ENCODE measurements at regions not wholly inside any gene's neighbourhood (a gene's known extent, or its start where the extent isn't known, plus 50 kb on each side); places are given as distances from the start of the nearest gene placed in this dataset.

DNA sequence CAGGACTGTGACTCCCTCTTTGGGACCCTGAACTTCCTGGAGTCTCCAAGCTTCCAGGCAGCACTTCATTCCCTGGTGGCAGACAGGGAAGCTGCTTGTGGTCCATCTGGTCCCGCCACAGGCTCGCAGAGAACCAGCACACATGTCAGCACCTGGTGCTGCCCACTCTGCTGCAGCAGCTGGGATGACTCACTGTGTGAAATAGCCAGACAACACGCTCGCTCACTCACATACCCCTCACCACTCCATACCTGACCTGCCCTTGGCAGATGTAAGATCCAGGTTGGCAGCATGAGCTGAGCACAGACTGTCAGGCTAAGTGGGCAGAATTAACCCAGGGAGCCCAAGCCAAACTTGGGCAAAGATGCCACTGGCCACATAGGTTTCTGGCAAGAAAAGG lies 613.5 kb downstream of the PCDH18 start:
- TF ChIP-seq ZNF785 (tag by site-specific recombination; IDR thresholded peaks at IDR 0.05): no peak
- TF ChIP-seq, protein P1, sequence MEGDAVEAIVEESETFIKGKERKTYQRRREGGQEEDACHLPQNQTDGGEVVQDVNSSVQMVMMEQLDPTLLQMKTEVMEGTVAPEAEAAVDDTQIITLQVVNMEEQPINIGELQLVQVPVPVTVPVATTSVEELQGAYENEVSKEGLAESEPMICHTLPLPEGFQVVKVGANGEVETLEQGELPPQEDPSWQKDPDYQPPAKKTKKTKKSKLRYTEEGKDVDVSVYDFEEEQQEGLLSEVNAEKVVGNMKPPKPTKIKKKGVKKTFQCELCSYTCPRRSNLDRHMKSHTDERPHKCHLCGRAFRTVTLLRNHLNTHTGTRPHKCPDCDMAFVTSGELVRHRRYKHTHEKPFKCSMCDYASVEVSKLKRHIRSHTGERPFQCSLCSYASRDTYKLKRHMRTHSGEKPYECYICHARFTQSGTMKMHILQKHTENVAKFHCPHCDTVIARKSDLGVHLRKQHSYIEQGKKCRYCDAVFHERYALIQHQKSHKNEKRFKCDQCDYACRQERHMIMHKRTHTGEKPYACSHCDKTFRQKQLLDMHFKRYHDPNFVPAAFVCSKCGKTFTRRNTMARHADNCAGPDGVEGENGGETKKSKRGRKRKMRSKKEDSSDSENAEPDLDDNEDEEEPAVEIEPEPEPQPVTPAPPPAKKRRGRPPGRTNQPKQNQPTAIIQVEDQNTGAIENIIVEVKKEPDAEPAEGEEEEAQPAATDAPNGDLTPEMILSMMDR (tag by site-specific recombination; IDR thresholded peaks at IDR 0.05): no peak
- TF ChIP-seq GLI4 (tag by site-specific recombination; IDR thresholded peaks at IDR 0.05): no peak
- TF ChIP-seq YY1 (tag by site-specific recombination; IDR thresholded peaks at IDR 0.05): no peak
- TF ChIP-seq ZNF274 (IDR thresholded peaks at IDR 0.05; ENCODE audit: low read length): no peak
- TF ChIP-seq ZNF274 (tag by site-specific recombination; IDR thresholded peaks at IDR 0.05; ENCODE audit: borderline replicate concordance): no peak
- TF ChIP-seq, protein P2, sequence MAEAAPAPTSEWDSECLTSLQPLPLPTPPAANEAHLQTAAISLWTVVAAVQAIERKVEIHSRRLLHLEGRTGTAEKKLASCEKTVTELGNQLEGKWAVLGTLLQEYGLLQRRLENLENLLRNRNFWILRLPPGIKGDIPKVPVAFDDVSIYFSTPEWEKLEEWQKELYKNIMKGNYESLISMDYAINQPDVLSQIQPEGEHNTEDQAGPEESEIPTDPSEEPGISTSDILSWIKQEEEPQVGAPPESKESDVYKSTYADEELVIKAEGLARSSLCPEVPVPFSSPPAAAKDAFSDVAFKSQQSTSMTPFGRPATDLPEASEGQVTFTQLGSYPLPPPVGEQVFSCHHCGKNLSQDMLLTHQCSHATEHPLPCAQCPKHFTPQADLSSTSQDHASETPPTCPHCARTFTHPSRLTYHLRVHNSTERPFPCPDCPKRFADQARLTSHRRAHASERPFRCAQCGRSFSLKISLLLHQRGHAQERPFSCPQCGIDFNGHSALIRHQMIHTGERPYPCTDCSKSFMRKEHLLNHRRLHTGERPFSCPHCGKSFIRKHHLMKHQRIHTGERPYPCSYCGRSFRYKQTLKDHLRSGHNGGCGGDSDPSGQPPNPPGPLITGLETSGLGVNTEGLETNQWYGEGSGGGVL (tag by site-specific recombination; IDR thresholded peaks at IDR 0.05): no peak
- no peak for TF ChIP-seq BCL11A (tag by site-specific recombination; IDR thresholded peaks at IDR 0.05; ENCODE audit: low read depth)
- no peak for TF ChIP-seq BCL11B (tag by site-specific recombination; IDR thresholded peaks at IDR 0.05; ENCODE audit: low read depth)
